Body of pancreas (tissue), 4 donors: ENCODE measurements at regions not wholly inside any gene's neighbourhood (a gene's known extent, or its start where the extent isn't known, plus 50 kb on each side); places are given as distances from the start of the nearest gene placed in this dataset.

Experiments used
- CTCF ChIP-seq, 7 experiments: fragments of 450-650 bp in 4 of 7; fragments of 200-600 bp in 3 of 7; sonication (generic) in 3 of 7; IDR thresholded peaks; one replicate each; pipeline ENCODE4 v1.5.1; 2016 to 2019; ENCODE audit warnings: antibody characterized with exemption in 7 of 7
- POLR2A ChIP-seq, 3 donors: fragments of 450-650 bp; IDR thresholded peaks; one replicate each; pipeline ENCODE4 v1.6.1; 2016; ENCODE audit warnings: antibody characterized with exemption in 3 of 3, mild to moderate bottlenecking in 2 of 3

- TF ChIP-seq POLR2A (IDR thresholded peaks at IDR 0.05) (no peak), CTCF (IDR thresholded peaks at IDR 0.05) (no peak)
These were observed 590.3 kb upstream of the CHAC2 start for GRCh38 chr2:53177327-53177726.
